GM19438 (cell line): ENCODE measurements at regions not wholly inside any gene's neighbourhood (a gene's known extent, or its start where the extent isn't known, plus 50 kb on each side); places are given as distances from the start of the nearest gene placed in this dataset.

Experiments used
- ATAC-seq: cut with Tn5 transposase; IDR thresholded peaks from one replicate; pipeline ENCODE4 v1.9.1; 2021; ENCODE audit warnings: low read depth; ENCODE audit not compliant: unreplicated experiment

- ATAC-seq = no peak
These were observed 675.5 kb upstream of the SLC8A1 start for GRCh38 chr2:41127351-41127750.

DNA sequence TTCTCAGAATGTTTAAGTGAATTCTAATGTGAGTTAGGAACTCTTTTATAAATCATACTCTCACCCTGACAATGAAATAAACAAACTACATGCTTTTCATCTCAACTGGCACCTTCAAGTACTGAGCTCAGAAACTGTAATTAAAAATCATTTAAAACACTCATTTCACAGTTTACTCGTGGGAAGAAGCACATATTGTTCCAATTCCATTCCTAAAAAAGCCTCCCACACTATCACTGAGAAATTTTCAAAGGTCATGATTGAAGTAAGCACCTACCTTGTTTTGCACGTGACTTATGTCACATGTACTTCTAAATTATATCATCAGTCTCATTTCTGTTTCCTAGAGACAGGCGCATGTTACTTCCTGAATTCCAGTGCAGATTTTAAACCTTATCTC is 678.1 kb upstream of the SLC8A1 start:
- ATAC-seq = no peak

- ATAC-seq = no peak
These were observed 685.1 kb upstream of the SLC8A1 start for GRCh38 chr2:41137031-41137430.

DNA sequence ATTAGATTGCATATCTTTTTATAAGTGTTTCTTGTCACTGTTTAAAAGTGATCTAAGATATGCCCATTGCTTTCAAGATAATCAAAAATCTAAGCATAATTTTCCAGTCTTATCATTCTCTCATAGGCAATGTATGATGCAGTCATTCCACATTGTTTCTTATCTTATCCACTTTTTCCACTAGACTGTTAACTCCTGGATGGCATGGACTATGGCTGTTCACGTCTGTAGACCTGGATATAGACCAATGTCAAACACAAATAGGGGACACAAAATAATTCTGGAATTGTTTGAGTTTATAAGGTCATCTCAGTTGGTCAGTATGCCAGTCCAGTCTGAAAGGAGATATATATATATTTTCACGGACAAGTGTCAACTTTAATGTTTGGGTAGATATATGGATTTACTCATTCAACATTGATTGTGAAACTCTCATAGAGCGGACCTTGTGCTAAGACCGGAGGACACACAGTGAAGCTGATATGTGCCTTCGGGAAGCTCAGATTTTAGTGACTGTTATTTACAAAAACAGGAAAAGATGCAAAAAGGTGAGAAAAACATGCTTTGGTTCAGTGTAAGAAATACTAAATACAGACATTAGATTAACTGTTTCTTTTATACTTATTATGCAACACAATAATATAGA is 689.4 kb upstream of the SLC8A1 start:
- no peak for ATAC-seq

DNA sequence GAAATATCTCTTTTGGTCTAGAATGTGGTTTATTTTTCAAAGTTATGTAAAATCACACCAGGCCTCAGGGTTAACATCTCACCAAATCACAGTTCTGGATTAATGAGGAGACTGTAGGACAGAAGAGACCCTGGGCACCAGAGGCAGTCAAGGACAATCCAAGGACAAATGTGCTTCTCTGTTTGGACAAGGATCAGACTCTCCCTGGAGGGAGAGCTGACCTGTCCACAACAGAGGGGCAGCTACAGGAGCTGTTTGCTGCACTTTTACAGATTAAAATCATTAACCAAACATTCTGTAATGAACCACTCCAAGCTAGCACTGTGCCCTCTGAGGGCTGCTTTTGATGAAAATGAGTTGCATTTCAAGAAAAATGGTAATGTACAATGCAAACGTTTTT is 690.6 kb upstream of the SLC8A1 start:
- ATAC-seq = no peak

- ATAC-seq = no peak
These were observed 693.2 kb upstream of the SLC8A1 start for GRCh38 chr2:41145066-41145465.

- no peak for ATAC-seq
These were observed 697.2 kb upstream of the SLC8A1 start for GRCh38 chr2:41149054-41149453.

DNA sequence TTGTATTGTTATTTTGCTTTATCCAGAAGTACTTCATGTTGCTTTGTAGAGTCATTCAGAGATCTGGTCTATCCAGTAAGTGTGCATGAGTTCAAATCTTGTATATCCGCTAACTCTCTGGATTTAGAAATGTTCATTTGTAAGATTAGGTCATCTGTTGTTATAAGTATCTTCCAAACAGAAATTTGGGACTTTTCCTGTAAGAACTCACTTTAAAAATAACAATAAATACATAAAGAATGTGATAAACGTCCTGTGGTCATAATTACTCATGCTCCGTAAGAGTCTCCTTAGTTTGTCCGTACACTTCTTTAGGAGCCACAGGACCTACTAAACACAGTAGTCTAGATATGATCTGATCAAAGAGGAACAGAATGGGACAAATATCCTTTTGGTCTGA is 699.9 kb upstream of the SLC8A1 start:
- no peak for ATAC-seq

DNA sequence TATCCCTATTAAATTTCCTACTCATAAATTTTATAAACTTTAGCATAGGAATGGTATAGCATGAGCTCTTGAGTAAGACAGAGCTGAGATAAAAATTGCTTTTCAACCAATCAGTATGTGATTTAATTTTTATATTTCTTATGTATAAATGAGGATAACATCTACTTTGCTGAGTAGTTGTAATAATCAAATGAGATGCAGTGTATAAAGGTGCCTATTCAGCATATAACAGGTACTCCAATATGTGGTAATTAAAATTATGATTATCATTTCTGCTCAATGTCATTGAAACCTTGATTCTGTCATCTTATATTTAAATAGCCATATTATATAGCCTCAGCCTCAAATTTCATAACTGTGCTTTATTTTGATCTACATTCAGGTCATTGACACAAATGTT is 700.4 kb upstream of the SLC8A1 start:
- ATAC-seq = no peak

- ATAC-seq = no peak
These were observed 708.5 kb upstream of the SLC8A1 start for GRCh38 chr2:41160439-41160838.

DNA sequence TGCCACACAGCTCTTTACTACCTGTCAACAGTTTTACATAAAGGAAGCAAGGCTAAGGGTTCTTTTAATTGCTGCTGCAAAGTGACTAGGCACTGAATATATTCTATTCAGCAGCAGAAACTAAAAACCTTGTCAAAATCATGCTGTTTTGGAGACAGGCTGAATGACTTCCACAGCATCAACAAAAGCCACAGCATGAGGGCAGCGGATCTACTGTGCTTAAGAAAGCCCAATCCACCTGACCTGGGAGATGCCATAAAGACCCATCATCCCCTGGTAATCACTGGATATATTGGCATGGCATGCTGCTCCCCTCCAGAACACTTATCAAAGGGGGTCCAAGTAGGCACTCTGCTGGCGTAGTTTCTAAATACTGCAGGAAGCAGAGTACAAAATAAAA is 715.1 kb upstream of the SLC8A1 start:
- ATAC-seq = no peak

- ATAC-seq = no peak
These were observed 717.9 kb upstream of the SLC8A1 start for GRCh38 chr2:41169744-41170143.

DNA sequence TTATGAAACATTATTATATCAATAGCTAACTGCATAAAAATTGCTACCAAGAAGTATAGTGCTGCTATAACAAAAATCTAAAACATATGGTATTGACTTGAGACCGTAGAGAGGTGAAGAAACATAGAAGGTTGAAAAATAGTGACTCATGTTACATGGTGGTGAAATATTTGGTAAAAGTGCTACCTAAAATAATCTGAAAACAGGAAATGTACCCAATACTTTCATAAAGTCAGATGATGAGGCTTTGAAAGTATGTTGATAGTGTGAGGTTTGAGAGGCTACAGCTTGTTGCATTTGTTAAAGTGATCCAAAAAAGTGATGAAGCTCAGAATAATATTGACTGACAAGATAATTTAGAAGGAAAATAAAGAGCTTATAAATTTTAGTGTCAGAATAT is 718.7 kb upstream of the SLC8A1 start:
- no peak for ATAC-seq

GRCh38 chr2:41180387-41180786 is 728.5 kb upstream of the SLC8A1 start:
- ATAC-seq = no peak

DNA sequence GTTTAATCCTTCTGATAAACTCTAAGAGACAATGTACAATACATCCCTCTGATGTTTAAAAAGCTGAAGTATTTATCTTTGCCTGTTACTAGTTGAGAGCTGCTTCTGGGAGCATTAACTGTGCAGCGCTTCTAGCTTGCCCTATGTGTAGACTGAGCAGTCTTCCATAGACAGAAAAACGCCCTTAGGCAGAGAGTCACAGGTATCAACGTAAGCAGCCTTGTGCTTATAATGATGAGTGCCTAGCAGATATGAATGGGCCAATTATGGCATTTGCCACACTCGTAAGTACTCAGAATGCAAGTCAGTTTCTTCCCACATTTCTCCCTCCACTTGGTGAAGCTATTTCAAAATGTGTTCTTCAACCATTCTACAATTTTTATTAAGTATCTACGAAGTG is 731.1 kb upstream of the SLC8A1 start:
- no peak for ATAC-seq

DNA sequence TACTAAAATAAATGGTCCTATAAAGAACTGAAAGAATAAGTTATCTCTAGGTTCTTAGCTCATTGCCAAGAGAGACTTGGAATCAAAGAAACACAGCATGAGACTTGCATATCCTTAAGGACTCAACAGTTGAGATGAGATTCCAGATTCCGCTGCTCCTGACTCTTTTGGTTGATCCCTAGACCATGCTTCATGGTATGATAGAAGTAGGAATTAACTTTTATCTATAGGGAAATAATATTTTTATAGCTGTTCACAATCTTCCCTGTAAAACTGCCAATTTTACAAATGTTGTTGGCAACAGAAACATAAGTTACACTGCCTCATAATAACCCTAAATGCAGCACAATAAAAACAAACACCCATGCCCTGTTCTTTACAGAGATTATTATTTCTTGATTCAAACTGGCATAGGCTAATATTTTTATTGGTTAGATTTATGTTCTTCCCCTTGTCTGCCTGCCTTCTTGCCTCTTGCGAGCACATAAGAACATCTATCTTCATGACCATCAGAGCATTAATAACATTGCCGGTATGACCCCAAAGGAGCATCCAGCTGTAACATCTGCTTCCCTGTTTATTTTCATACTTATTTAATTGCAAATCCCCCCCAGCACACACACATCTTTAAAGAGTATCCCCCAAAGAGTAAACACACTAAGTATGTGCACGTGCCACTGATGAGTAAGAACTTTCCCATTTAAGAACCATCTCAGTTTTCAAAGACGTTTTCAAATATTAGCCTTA is 735.7 kb upstream of the SLC8A1 start:
- ATAC-seq = no peak

DNA sequence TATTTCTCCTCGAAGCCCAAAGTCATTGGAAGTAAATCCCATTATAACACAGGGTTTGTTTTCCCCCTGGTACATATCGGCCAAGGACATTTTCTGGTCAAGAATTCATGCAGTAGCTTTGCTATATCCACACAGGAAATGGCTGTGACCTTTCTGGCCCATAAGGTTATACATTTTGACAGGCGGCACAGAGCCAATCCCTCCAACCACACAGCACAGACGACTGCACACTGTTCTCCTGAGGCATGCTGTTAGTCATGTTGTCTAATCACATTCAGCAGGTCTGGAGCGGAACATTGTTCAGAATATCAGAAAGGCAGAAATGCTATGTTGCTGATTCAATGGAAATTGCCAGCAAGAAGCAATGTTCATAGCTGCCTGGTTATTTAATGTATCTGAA is 742.3 kb upstream of the SLC8A1 start:
- ATAC-seq = no peak

DNA sequence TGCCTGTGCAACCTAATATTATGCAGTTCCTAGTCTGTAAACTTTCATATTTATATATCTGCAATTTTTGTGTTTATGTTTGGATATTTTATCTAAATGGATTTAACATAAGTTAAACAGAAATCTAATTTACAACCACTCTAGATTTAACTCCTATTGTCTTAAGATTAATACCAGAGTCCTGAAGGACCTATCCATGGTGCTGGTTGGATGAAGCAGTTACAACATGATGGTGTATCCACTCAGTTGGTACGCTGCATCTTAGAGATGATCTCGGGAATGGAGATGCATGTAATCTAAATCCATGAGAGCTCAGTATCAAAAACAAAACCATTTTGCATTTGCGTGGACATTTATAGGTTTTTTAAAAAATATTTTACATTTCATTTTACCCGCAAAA is 745.9 kb upstream of the SLC8A1 start:
- ATAC-seq = no peak

GRCh38 chr2:41199334-41199733 is 747.4 kb upstream of the SLC8A1 start:
- ATAC-seq = no peak

DNA sequence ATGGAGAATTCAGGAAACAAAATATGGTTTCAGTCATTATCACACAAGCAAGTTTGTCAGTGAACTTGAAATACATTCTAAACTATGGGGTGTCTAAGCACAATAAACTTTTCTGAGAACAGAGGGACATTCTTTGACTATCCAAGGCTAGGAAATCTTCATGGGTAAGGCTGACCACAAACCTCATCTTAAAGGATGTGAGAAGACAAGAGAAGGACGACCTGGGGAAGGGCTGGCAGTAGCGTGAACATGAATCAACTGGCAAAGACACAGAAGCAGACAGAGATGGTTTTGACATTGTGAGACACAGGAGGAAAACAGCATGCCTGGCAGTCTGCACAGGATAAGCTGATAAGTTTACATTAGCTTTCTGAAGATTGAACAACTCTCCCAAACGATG is 752.4 kb upstream of the SLC8A1 start:
- no peak for ATAC-seq

- no peak for ATAC-seq
These were observed 754.1 kb upstream of the SLC8A1 start for GRCh38 chr2:41206004-41206403.

- ATAC-seq = no peak
These were observed 755.7 kb upstream of the SLC8A1 start for GRCh38 chr2:41207578-41207977.
